ENCODE measurements at regions not wholly inside any gene's neighbourhood (a gene's known extent, or its start where the extent isn't known, plus 50 kb on each side); places are given as distances from the start of the nearest gene placed in this dataset.

DNA sequence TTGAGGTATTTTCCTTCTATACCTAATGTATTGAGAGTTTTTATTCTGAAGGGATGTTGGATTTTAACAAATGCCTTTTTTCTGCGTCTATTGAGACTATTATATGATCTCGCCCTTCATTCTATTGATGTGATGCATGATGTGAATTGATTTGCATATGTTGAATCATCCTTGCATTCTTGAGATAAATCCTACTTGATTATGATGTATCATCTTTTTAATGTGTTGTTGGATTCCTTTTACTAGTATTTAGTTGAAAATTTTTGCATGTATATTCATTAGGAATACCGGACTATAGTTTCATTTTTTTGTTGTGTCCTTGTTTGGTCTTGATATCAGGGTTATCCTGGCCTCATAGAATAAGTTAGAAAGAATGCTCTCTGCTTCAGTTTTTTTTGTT lies 169.7 kb downstream of the NPR3 start:
- H3K9me3 ChIP-seq (ENCODE audit: control insufficient read depth in 4 of 4, low read length in 3 of 4), result peaks cover 0 to 8% (median 2%) of the 10 kb centered on the region in 4 donors
- H3K36me3 ChIP-seq (ENCODE audit: control insufficient read depth in 4 of 4, insufficient read depth in 3 of 4, low read depth in 1 of 4, low read length in 3 of 4), result no peaks in the 10 kb centered on the region
- H3K27me3 ChIP-seq (ENCODE audit: control insufficient read depth in 4 of 4, insufficient read depth in 4 of 4, low read length in 3 of 4), result no peaks in the 10 kb centered on the region
- 61% methylated on average over 3 of the region's 3 CpGs for WGBS
- H3K9ac ChIP-seq (ENCODE audit: low read depth in 1 of 2, low read length in 2 of 2), result no peak overlapping the region
- DNase-seq (ENCODE audit: low spot score), result no peak
- H3K4me3 ChIP-seq (ENCODE audit: low read depth in 1 of 3, low read length in 3 of 3), result no peak overlapping the region
- TF ChIP-seq, protein P1, sequence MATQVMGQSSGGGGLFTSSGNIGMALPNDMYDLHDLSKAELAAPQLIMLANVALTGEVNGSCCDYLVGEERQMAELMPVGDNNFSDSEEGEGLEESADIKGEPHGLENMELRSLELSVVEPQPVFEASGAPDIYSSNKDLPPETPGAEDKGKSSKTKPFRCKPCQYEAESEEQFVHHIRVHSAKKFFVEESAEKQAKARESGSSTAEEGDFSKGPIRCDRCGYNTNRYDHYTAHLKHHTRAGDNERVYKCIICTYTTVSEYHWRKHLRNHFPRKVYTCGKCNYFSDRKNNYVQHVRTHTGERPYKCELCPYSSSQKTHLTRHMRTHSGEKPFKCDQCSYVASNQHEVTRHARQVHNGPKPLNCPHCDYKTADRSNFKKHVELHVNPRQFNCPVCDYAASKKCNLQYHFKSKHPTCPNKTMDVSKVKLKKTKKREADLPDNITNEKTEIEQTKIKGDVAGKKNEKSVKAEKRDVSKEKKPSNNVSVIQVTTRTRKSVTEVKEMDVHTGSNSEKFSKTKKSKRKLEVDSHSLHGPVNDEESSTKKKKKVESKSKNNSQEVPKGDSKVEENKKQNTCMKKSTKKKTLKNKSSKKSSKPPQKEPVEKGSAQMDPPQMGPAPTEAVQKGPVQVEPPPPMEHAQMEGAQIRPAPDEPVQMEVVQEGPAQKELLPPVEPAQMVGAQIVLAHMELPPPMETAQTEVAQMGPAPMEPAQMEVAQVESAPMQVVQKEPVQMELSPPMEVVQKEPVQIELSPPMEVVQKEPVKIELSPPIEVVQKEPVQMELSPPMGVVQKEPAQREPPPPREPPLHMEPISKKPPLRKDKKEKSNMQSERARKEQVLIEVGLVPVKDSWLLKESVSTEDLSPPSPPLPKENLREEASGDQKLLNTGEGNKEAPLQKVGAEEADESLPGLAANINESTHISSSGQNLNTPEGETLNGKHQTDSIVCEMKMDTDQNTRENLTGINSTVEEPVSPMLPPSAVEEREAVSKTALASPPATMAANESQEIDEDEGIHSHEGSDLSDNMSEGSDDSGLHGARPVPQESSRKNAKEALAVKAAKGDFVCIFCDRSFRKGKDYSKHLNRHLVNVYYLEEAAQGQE (IDR thresholded peaks at IDR 0.05), result no peak
- TF ChIP-seq SP1 (IDR thresholded peaks at IDR 0.05), result no peak
- TF ChIP-seq, protein P2, sequence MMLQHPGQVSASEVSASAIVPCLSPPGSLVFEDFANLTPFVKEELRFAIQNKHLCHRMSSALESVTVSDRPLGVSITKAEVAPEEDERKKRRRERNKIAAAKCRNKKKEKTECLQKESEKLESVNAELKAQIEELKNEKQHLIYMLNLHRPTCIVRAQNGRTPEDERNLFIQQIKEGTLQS (IDR thresholded peaks at IDR 0.05), result no peak
- TF ChIP-seq, protein P3, sequence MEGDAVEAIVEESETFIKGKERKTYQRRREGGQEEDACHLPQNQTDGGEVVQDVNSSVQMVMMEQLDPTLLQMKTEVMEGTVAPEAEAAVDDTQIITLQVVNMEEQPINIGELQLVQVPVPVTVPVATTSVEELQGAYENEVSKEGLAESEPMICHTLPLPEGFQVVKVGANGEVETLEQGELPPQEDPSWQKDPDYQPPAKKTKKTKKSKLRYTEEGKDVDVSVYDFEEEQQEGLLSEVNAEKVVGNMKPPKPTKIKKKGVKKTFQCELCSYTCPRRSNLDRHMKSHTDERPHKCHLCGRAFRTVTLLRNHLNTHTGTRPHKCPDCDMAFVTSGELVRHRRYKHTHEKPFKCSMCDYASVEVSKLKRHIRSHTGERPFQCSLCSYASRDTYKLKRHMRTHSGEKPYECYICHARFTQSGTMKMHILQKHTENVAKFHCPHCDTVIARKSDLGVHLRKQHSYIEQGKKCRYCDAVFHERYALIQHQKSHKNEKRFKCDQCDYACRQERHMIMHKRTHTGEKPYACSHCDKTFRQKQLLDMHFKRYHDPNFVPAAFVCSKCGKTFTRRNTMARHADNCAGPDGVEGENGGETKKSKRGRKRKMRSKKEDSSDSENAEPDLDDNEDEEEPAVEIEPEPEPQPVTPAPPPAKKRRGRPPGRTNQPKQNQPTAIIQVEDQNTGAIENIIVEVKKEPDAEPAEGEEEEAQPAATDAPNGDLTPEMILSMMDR (IDR thresholded peaks at IDR 0.05; ENCODE audit: low read depth, low read length, missing input control), result no peak
- no peak for TF ChIP-seq EGR1 (IDR thresholded peaks at IDR 0.05; ENCODE audit: low read depth in 2 of 2)
- TF ChIP-seq NR2F2 (IDR thresholded peaks at IDR 0.05), result no peak
- no peak for TF ChIP-seq TAF1 (conservative IDR thresholded peaks at IDR 0.05)
- TF ChIP-seq, protein P4, sequence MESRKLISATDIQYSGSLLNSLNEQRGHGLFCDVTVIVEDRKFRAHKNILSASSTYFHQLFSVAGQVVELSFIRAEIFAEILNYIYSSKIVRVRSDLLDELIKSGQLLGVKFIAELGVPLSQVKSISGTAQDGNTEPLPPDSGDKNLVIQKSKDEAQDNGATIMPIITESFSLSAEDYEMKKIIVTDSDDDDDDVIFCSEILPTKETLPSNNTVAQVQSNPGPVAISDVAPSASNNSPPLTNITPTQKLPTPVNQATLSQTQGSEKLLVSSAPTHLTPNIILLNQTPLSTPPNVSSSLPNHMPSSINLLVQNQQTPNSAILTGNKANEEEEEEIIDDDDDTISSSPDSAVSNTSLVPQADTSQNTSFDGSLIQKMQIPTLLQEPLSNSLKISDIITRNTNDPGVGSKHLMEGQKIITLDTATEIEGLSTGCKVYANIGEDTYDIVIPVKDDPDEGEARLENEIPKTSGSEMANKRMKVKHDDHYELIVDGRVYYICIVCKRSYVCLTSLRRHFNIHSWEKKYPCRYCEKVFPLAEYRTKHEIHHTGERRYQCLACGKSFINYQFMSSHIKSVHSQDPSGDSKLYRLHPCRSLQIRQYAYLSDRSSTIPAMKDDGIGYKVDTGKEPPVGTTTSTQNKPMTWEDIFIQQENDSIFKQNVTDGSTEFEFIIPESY (IDR thresholded peaks at IDR 0.05), result no peak
- no peak for TF ChIP-seq GABPA (IDR thresholded peaks at IDR 0.05 in 1 of 2, conservative IDR thresholded peaks at IDR 0.05 in 1 of 2)
- no peak for TF ChIP-seq FOXA2 (IDR thresholded peaks at IDR 0.05)
- TF ChIP-seq RAD21 (IDR thresholded peaks at IDR 0.05), result no peak
- no peak for TF ChIP-seq FOXA1 (IDR thresholded peaks at IDR 0.05)
- TF ChIP-seq, protein P5, sequence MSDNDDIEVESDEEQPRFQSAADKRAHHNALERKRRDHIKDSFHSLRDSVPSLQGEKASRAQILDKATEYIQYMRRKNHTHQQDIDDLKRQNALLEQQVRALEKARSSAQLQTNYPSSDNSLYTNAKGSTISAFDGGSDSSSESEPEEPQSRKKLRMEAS (IDR thresholded peaks at IDR 0.05), result no peak
- TF ChIP-seq JUND (IDR thresholded peaks at IDR 0.05), result no peak
- TF ChIP-seq RXRA (IDR thresholded peaks at IDR 0.05), result no peak
- no peak for TF ChIP-seq HNF4G (IDR thresholded peaks at IDR 0.05)
- no peak for TF ChIP-seq HNF4A (conservative IDR thresholded peaks at IDR 0.05)
- TF ChIP-seq YY1 (IDR thresholded peaks at IDR 0.05), result no peak
- no peaks in the 10 kb centered on the region for H3K4me1 ChIP-seq (ENCODE audit: control insufficient read depth in 4 of 4, insufficient read depth in 4 of 4, low read length in 3 of 4)
- H3K27ac ChIP-seq (ENCODE audit: low read depth in 1 of 2, low read length in 2 of 2), result no peak overlapping the region
